ENCODE measurements at regions not wholly inside any gene's neighbourhood (a gene's known extent, or its start where the extent isn't known, plus 50 kb on each side); places are given as distances from the start of the nearest gene placed in this dataset.

DNA sequence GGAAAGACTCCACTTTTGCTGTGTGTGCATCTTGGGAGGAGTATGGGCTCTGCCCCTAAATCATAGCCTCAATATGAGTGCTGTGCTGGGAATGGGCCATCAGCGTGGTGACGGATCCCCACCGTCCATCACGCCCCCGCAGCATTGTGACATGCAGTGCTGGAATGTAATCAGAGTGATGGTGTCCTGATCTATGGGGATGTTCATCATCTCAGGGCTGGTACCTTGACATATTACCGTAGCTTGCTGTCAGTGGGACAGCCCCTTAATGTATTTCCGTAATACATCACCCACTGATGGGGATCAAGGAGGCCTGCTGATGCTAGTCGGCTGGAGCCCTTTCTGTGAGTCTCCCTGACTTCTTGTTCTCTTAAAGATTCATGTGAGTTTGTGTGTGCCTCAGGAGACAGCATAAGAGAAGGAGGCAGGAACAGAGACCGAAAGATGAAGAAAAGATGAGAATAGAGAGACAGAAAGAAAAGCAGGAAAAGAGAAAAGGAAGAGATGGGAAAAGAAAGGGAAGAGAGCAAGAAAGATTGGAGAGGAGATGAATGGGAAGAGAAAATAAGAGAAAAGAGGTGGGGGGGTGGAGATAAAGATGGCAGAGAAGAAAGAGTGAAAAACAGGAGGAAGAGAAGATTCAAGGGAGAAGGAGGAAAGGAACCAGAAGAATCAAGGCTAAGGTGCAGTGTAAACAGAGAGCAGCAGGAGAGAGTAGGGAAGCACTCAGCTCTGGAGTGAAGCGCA, 183.7 kb downstream of the RPLP1 start:
- Histone ChIP-seq H3K36me3 (replicated peaks in 1 of 2; ENCODE audit: control insufficient read depth in 1 of 2, insufficient read depth in 2 of 2, low read length in 1 of 2) (no peaks in the 10 kb centered on the region), H3K4me3 (ENCODE audit: low read depth in 2 of 2, low read length in 1 of 2) (no peak overlapping the region), H3K9me2 (no peaks in the 10 kb centered on the region), H3K4me1 (ENCODE audit: control insufficient read depth in 1 of 2, insufficient read depth in 2 of 2, low read depth in 1 of 2, low read length in 1 of 2) (no peaks in the 10 kb centered on the region; a peak in 1 of 4 replicates), H3K9ac (no peak overlapping the region), H3K9me3 (no peaks in the 10 kb centered on the region), H2AFZ (ENCODE audit: low read depth) (no peak overlapping the region), H3K27ac (ENCODE audit: low read depth in 2 of 2, low read length in 1 of 2) (no peak overlapping the region), H3K79me2 (ENCODE audit: insufficient read depth) (no peaks in the 10 kb centered on the region), H4K20me1 (ENCODE audit: insufficient read depth) (no peaks in the 10 kb centered on the region), H3K4me2 (no peak overlapping the region), H3F3A (replicated peaks; ENCODE audit: insufficient read depth) (no peaks in the 10 kb centered on the region), H3K27me3 (ENCODE audit: insufficient read depth) (peaks cover 15% of the 10 kb centered on the region; the same call in 1 of the 2 replicates)
- no peak for DNase-seq
- CTCF ChIA-PET = no interaction called here
- WGBS (ENCODE audit: low lambda C conversion rate) = 48% methylated on average over 10 of the region's 10 CpGs
- TF ChIP-seq, protein P1, sequence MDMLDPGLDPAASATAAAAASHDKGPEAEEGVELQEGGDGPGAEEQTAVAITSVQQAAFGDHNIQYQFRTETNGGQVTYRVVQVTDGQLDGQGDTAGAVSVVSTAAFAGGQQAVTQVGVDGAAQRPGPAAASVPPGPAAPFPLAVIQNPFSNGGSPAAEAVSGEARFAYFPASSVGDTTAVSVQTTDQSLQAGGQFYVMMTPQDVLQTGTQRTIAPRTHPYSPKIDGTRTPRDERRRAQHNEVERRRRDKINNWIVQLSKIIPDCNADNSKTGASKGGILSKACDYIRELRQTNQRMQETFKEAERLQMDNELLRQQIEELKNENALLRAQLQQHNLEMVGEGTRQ (IDR thresholded peaks at IDR 0.05; ENCODE audit: borderline replicate concordance, low read depth, low read length) = no peak
- TF ChIP-seq EZH2phosphoT487 (IDR thresholded peaks at IDR 0.05; ENCODE audit: borderline replicate concordance, low read depth) (no peak), MEF2A (IDR thresholded peaks at IDR 0.05; ENCODE audit: borderline replicate concordance, low read depth) (no peak), ZBTB33 (IDR thresholded peaks at IDR 0.05; ENCODE audit: borderline replicate concordance, low read depth) (no peak), FOXJ3 (CRISPR knock-in tag; IDR thresholded peaks at IDR 0.05) (no peak), SIN3A (IDR thresholded peaks at IDR 0.05; ENCODE audit: borderline replicate concordance, low read depth, low read length) (no peak), TEAD4 (IDR thresholded peaks at IDR 0.05; ENCODE audit: borderline replicate concordance, insufficient read depth) (no peak), IRF3 (IDR thresholded peaks at IDR 0.05; ENCODE audit: low read depth, low read length) (no peak), MXI1 (IDR thresholded peaks at IDR 0.05; ENCODE audit: low read depth, low read length) (no peak), ELF1 (IDR thresholded peaks at IDR 0.05) (no peak), GATA2 (CRISPR knock-in tag; IDR thresholded peaks at IDR 0.05) (no peak)
- POLR2A ChIA-PET = no interaction called here

DNA sequence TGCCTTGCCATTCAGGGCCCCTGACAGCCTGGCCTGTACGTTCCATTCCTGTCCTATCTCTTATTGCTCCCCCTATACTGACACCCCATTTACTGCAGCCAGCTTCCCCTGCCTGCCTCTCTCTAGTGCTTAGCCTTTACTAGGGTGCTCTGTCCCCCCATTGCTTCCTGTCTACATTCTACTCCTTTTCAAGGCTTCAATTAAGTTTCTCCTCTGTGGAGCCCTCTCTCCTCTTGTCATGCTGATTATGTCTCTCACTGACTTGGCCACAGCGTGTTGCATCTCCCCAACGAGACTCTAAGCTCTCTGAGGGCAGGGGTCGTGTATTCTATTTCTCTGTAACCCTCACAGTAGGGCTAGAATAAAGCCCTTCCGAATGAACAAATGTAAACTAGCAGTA, 185.2 kb downstream of the RPLP1 start:
- Histone ChIP-seq H3K4me3 (ENCODE audit: low read depth in 2 of 2, low read length in 1 of 2) (no peak overlapping the region), H3K9me3 (no peaks in the 10 kb centered on the region), H3K79me2 (ENCODE audit: insufficient read depth) (no peaks in the 10 kb centered on the region), H3K27ac (ENCODE audit: low read depth in 2 of 2, low read length in 1 of 2) (no peak overlapping the region), H3K9ac (no peak overlapping the region), H3K4me1 (ENCODE audit: control insufficient read depth in 1 of 2, insufficient read depth in 2 of 2, low read depth in 1 of 2, low read length in 1 of 2) (no peaks in the 10 kb centered on the region), H3K27me3 (ENCODE audit: insufficient read depth) (peaks cover 15% of the 10 kb centered on the region; the same call in 1 of the 2 replicates), H4K20me1 (ENCODE audit: insufficient read depth) (no peaks in the 10 kb centered on the region), H3K36me3 (replicated peaks in 1 of 2; ENCODE audit: control insufficient read depth in 1 of 2, insufficient read depth in 2 of 2, low read length in 1 of 2) (no peaks in the 10 kb centered on the region), H3K4me2 (no peak overlapping the region), H2AFZ (ENCODE audit: low read depth) (no peak overlapping the region), H3K9me2 (no peaks in the 10 kb centered on the region), H3F3A (replicated peaks; ENCODE audit: insufficient read depth) (no peaks in the 10 kb centered on the region)
- ChIA-PET CTCF (no interaction called here), POLR2A (no interaction called here)
- no peak for DNase-seq
- WGBS (ENCODE audit: low lambda C conversion rate) = 25% methylated on average over 5 of the region's 5 CpGs
- TF ChIP-seq SMC3 (IDR thresholded peaks at IDR 0.05; ENCODE audit: low read depth, low read length) (no peak), POLR2AphosphoS5 (IDR thresholded peaks at IDR 0.05; ENCODE audit: low read depth, low read length) (no peak), GATA2 (CRISPR knock-in tag; IDR thresholded peaks at IDR 0.05) (no peak), RXRA (IDR thresholded peaks at IDR 0.05; ENCODE audit: borderline replicate concordance, low read depth) (no peak), USF1 (IDR thresholded peaks at IDR 0.05; ENCODE audit: borderline replicate concordance, low read depth) (no peak), FOXM1 (IDR thresholded peaks at IDR 0.05; ENCODE audit: low read depth) (no peak), MXI1 (IDR thresholded peaks at IDR 0.05; ENCODE audit: low read depth, low read length) (no peak)
- TF ChIP-seq, protein P2, sequence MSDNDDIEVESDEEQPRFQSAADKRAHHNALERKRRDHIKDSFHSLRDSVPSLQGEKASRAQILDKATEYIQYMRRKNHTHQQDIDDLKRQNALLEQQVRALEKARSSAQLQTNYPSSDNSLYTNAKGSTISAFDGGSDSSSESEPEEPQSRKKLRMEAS (IDR thresholded peaks at IDR 0.05; ENCODE audit: low read depth) = no peak

Measured in SK-N-SH (cell line).